ENCODE measurements at regions not wholly inside any gene's neighbourhood (a gene's known extent, or its start where the extent isn't known, plus 50 kb on each side); places are given as distances from the start of the nearest gene placed in this dataset.

GRCh38 chr13:50188696-50189095, 173.5 kb downstream of the KCNRG start:
- TF ChIP-seq ZNF202 (tag by site-specific recombination; IDR thresholded peaks at IDR 0.05; ENCODE audit: borderline replicate concordance) (no peak), OSR2 (tag by site-specific recombination; IDR thresholded peaks at IDR 0.05) (no peak), MYNN (tag by site-specific recombination; IDR thresholded peaks at IDR 0.05; ENCODE audit: borderline replicate concordance) (no peak), CTCF (tag by site-specific recombination; IDR thresholded peaks at IDR 0.05) (no peak), EGR2 (tag by site-specific recombination; IDR thresholded peaks at IDR 0.05; ENCODE audit: low read depth) (no peak), ZNF23 (tag by site-specific recombination; IDR thresholded peaks at IDR 0.05; ENCODE audit: borderline replicate concordance) (no peak), YY1 (tag by site-specific recombination; IDR thresholded peaks at IDR 0.05) (no peak), ZNF514 (tag by site-specific recombination; IDR thresholded peaks at IDR 0.05) (no peak), ZNF561 (tag by site-specific recombination; IDR thresholded peaks at IDR 0.05; ENCODE audit: borderline replicate concordance) (no peak), ZNF10 (tag by site-specific recombination; IDR thresholded peaks at IDR 0.05) (no peak), ZFP37 (tag by site-specific recombination; IDR thresholded peaks at IDR 0.05) (no peak)
- TF ChIP-seq, protein P1, sequence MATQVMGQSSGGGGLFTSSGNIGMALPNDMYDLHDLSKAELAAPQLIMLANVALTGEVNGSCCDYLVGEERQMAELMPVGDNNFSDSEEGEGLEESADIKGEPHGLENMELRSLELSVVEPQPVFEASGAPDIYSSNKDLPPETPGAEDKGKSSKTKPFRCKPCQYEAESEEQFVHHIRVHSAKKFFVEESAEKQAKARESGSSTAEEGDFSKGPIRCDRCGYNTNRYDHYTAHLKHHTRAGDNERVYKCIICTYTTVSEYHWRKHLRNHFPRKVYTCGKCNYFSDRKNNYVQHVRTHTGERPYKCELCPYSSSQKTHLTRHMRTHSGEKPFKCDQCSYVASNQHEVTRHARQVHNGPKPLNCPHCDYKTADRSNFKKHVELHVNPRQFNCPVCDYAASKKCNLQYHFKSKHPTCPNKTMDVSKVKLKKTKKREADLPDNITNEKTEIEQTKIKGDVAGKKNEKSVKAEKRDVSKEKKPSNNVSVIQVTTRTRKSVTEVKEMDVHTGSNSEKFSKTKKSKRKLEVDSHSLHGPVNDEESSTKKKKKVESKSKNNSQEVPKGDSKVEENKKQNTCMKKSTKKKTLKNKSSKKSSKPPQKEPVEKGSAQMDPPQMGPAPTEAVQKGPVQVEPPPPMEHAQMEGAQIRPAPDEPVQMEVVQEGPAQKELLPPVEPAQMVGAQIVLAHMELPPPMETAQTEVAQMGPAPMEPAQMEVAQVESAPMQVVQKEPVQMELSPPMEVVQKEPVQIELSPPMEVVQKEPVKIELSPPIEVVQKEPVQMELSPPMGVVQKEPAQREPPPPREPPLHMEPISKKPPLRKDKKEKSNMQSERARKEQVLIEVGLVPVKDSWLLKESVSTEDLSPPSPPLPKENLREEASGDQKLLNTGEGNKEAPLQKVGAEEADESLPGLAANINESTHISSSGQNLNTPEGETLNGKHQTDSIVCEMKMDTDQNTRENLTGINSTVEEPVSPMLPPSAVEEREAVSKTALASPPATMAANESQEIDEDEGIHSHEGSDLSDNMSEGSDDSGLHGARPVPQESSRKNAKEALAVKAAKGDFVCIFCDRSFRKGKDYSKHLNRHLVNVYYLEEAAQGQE (tag by site-specific recombination; IDR thresholded peaks at IDR 0.05) = no peak

Data from HEK293 (cell line).